ENCODE measurements at regions not wholly inside any gene's neighbourhood (a gene's known extent, or its start where the extent isn't known, plus 50 kb on each side); places are given as distances from the start of the nearest gene placed in this dataset.

- H3K14ac ChIP-seq (ENCODE audit: insufficient read length): no peak overlapping the region
- DNase-seq (ENCODE audit: low read depth in 1 of 2, low spot score in 2 of 2) (no peak), FAIRE-seq (no peak)
- H3K79me1 ChIP-seq (ENCODE audit: low read depth, low read length): no peaks in the 10 kb centered on the region
- H4K91ac ChIP-seq (replicated peaks; ENCODE audit: insufficient read length, low read length): no peak overlapping the region
- no peak overlapping the region for H3K23ac ChIP-seq (ENCODE audit: insufficient read length)
- H3K4me2 ChIP-seq (ENCODE audit: insufficient read depth in 1 of 2, low read depth in 2 of 2, low read length in 2 of 2): no peak overlapping the region
- no peaks in the 10 kb centered on the region for H3K27me3 ChIP-seq (replicated peaks in 1 of 4; ENCODE audit: control insufficient read depth in 3 of 4, extremely low read depth in 1 of 4, insufficient read depth in 3 of 4, low read length in 3 of 4)
- no peak overlapping the region for H4K8ac ChIP-seq (ENCODE audit: extremely low read depth, insufficient read depth, low read length)
- no peak for TF ChIP-seq KDM4A (IDR thresholded peaks at IDR 0.05; ENCODE audit: low read depth, low read length, severe bottlenecking)
- TF ChIP-seq SAP30 (IDR thresholded peaks at IDR 0.05; ENCODE audit: insufficient read depth, insufficient replicate concordance, low read length): no peak
- TF ChIP-seq TBP (IDR thresholded peaks at IDR 0.05; ENCODE audit: low read depth, low read length): no peak
- TF ChIP-seq RXRA (IDR thresholded peaks at IDR 0.05; ENCODE audit: insufficient read depth, low read depth, low read length): no peak
- no peak for TF ChIP-seq TAF1 (IDR thresholded peaks at IDR 0.05; ENCODE audit: low read depth, low read length)
- TF ChIP-seq YY1 (IDR thresholded peaks at IDR 0.05; ENCODE audit: low read depth, low read length): no peak
- TF ChIP-seq EP300 (IDR thresholded peaks at IDR 0.05; ENCODE audit: borderline replicate concordance in 1 of 2, low read depth in 2 of 2, low read length in 2 of 2): no peak
- TF ChIP-seq RAD21 (IDR thresholded peaks at IDR 0.05 in 1 of 2, conservative IDR thresholded peaks at IDR 0.05 in 1 of 2; ENCODE audit: low read depth in 2 of 2, low read length in 2 of 2): no peak
- H2BK120ac ChIP-seq (replicated peaks; ENCODE audit: low read depth, low read length): no peak overlapping the region
- no peak overlapping the region for H2BK20ac ChIP-seq (ENCODE audit: low read length)
- no peak overlapping the region for H3K27ac ChIP-seq (ENCODE audit: low read depth, low read length)
- no peaks in the 10 kb centered on the region for H3K79me2 ChIP-seq (ENCODE audit: control insufficient read depth in 1 of 2, insufficient read depth in 2 of 2, low read length in 2 of 2)
- no peak overlapping the region for H3K4me3 ChIP-seq (ENCODE audit: extremely low read depth in 1 of 4, insufficient read depth in 2 of 4, low read depth in 3 of 4, low read length in 4 of 4)
- no peak overlapping the region for H3K18ac ChIP-seq (ENCODE audit: extremely low read depth, low read length)
- H2BK5ac ChIP-seq (ENCODE audit: low read depth, low read length): no peak overlapping the region
- H3K4ac ChIP-seq (replicated peaks; ENCODE audit: insufficient read length, low read depth, low read length): no peak overlapping the region
- H2BK12ac ChIP-seq (ENCODE audit: low read depth, low read length): no peak overlapping the region
- ChIA-PET POLR2A (ENCODE audit: partially characterized antibody) (no interaction called here), CTCF (ENCODE audit: partially characterized antibody) (interaction anchor here (1.0 kb wide), 1 partner anchor 285 kb away, joined by 3 read pairs; no protein-coding TSS in a partner anchor)
- no peak overlapping the region for H3K9ac ChIP-seq (replicated peaks in 1 of 4; ENCODE audit: extremely low read depth in 1 of 4, low read depth in 3 of 4, low read length in 3 of 4)
- H2AK5ac ChIP-seq (ENCODE audit: low read depth, low read length): no peak overlapping the region
- no peak overlapping the region for H2BK15ac ChIP-seq (ENCODE audit: low read length)
- no peaks in the 10 kb centered on the region for H3K23me2 ChIP-seq (ENCODE audit: low read depth, low read length)
- 94% methylated on average over 1 of the region's 1 CpG; no CpG with 5 or more reads in 1 of the 2 experiments for WGBS, 2 experiments (ENCODE audit: extremely low coverage in 1 of 2, insufficient coverage in 1 of 2, insufficient read length in 1 of 2, insufficient replicate concordance in 2 of 2, low coverage in 1 of 2, low lambda C conversion rate in 2 of 2, missing lambda C conversion rate in 1 of 2)
- H3K56ac ChIP-seq (replicated peaks; ENCODE audit: insufficient read length, low read depth, low read length): no peak overlapping the region
- no peaks in the 10 kb centered on the region for H3K9me3 ChIP-seq (ENCODE audit: insufficient read depth in 2 of 2, low read depth in 1 of 2, low read length in 1 of 2)
- H3K36me3 ChIP-seq (ENCODE audit: control insufficient read depth in 2 of 4, insufficient read depth in 4 of 4, low read length in 3 of 4): no peaks in the 10 kb centered on the region
- H3K4me1 ChIP-seq (replicated peaks in 1 of 4; ENCODE audit: control insufficient read depth in 3 of 4, insufficient read depth in 4 of 4, low read length in 3 of 4): no peaks in the 10 kb centered on the region
- no peak overlapping the region for H2AFZ ChIP-seq (ENCODE audit: low read length)
- no peak overlapping the region for H4K5ac ChIP-seq (ENCODE audit: insufficient read length, low read depth, low read length)
- no peaks in the 10 kb centered on the region for H4K20me1 ChIP-seq (replicated peaks in 1 of 2; ENCODE audit: control insufficient read depth in 1 of 2, insufficient read depth in 2 of 2, low read length in 2 of 2)
These were observed 706.4 kb upstream of the MMS22L start for GRCh38 chr6:97989451-97989850.
